Chondrocyte (in vitro differentiated cells): ENCODE measurements at regions not wholly inside any gene's neighbourhood (a gene's known extent, or its start where the extent isn't known, plus 50 kb on each side); places are given as distances from the start of the nearest gene placed in this dataset.

Experiments
- DNase-seq: peaks from one replicate; pipeline ENCODE4 v3.0.0; 2021; ENCODE audit warnings: mixed read lengths, low spot score
- H3K27ac Mint-ChIP-seq: one replicate; pipeline ENCODE4 v1.8.0; 2021; ENCODE audit warnings: mild to moderate bottlenecking, moderate library complexity, mixed read lengths; ENCODE audit not compliant: unreplicated experiment
- H3K27me3 Mint-ChIP-seq: 2 replicates; pipeline ENCODE4 v1.8.0; 2021; ENCODE audit warnings: low read depth, mixed read lengths
- H3K36me3 Mint-ChIP-seq: 2 replicates; pipeline ENCODE4 v1.8.0; 2021; ENCODE audit warnings: low read depth, mixed read lengths
- H3K4me1 Mint-ChIP-seq: 2 replicates; pipeline ENCODE4 v1.8.0; 2021; ENCODE audit warnings: low read depth, mild to moderate bottlenecking, mixed read lengths
- H3K4me3 Mint-ChIP-seq: one replicate; pipeline ENCODE4 v1.8.0; 2021; ENCODE audit warnings: mild to moderate bottlenecking, moderate library complexity, mixed read lengths; ENCODE audit not compliant: unreplicated experiment
- H3K9me3 Mint-ChIP-seq: 2 replicates; pipeline ENCODE4 v1.8.0; 2021; ENCODE audit warnings: low read depth, mixed read lengths
- TF ChIP-seq, protein P1 (sequence below): fragments of 200-600 bp; sonication (generic); IDR thresholded peaks from 2 replicates; pipeline ENCODE4 v1.5.0; 2021; ENCODE audit warnings: antibody characterized with exemption, mild to moderate bottlenecking, moderate library complexity

DNA sequence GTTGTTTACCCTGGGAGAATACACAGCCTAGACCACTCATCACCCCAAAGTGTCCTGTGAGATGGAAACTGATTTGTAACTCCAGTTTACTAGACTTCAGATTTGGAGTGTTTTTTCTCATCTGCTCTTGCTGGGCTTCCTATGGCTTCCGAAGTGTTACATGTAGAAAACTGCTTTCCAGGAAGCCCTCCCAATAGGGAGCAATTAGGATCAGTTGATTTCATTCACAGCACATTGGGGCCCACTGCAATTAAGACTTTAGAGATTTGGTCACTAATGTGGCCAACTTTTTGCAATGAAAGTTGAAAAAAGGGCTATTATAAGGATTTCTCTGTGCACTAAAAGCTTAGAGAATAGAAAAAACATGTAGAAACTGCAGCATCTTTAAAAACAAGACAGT is 656.6 kb upstream of the CHAC2 start:
- DNase-seq: no peak
- Mint-ChIP-seq H3K9me3 (no peaks in the 10 kb centered on the region), H3K36me3 (no peaks in the 10 kb centered on the region), H3K27me3 (peaks cover 15% of the 10 kb centered on the region), H3K4me3 (no peak overlapping the region), H3K4me1 (no peaks in the 10 kb centered on the region), H3K27ac (no peak overlapping the region)
- TF ChIP-seq, protein P1, sequence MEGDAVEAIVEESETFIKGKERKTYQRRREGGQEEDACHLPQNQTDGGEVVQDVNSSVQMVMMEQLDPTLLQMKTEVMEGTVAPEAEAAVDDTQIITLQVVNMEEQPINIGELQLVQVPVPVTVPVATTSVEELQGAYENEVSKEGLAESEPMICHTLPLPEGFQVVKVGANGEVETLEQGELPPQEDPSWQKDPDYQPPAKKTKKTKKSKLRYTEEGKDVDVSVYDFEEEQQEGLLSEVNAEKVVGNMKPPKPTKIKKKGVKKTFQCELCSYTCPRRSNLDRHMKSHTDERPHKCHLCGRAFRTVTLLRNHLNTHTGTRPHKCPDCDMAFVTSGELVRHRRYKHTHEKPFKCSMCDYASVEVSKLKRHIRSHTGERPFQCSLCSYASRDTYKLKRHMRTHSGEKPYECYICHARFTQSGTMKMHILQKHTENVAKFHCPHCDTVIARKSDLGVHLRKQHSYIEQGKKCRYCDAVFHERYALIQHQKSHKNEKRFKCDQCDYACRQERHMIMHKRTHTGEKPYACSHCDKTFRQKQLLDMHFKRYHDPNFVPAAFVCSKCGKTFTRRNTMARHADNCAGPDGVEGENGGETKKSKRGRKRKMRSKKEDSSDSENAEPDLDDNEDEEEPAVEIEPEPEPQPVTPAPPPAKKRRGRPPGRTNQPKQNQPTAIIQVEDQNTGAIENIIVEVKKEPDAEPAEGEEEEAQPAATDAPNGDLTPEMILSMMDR: no peak

DNA sequence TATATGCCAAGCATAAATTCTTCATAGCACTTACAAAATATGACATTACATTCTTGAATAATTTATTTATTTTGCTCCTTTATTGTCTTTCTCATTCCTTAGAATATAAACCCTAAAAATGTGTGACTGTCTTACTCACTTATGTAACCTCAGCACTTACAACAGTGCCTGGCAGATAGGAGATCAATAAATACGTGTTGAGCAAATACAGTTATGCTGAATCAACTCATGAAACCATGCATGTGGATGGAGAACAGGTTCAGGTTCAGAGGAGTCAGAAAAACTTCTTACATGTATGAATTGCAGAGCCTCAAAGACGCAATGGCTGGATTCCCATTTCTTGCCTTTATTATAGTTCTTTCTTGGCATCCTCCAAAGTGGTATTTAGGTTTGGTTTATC is 659.4 kb upstream of the CHAC2 start:
- H3K4me3 Mint-ChIP-seq: no peak overlapping the region
- H3K27me3 Mint-ChIP-seq: peaks cover 8% of the 10 kb centered on the region
- DNase-seq: no peak
- no peaks in the 10 kb centered on the region for H3K9me3 Mint-ChIP-seq
- TF ChIP-seq, protein P1: no peak
- peaks cover 5% of the 10 kb centered on the region for H3K4me1 Mint-ChIP-seq
- no peaks in the 10 kb centered on the region for H3K36me3 Mint-ChIP-seq
- H3K27ac Mint-ChIP-seq: no peak overlapping the region

DNA sequence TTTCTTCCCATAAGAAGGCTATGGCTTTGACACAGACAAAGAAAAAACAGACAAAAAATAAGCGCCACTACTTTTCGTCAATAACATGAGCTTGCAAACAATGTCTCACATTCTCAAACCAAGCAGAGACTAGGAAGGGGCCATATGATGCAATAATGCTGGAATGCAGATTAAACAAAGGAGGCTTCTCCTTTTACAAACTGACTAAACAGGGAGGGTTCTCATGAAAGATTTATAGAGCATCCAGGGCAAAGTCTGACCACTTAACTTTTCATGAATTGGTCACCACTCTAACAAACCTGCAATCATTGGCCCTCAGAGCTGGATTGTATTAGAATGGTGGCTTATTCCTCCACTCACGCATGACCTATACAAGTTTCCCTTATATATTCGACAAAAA is 663.3 kb upstream of the CHAC2 start:
- Mint-ChIP-seq H3K36me3 (no peaks in the 10 kb centered on the region), H3K4me1 (peaks cover 5% of the 10 kb centered on the region), H3K27me3 (peaks cover 4% of the 10 kb centered on the region), H3K4me3 (no peak overlapping the region), H3K9me3 (no peaks in the 10 kb centered on the region), H3K27ac (no peak overlapping the region)
- TF ChIP-seq, protein P1: no peak
- no peak for DNase-seq

DNA sequence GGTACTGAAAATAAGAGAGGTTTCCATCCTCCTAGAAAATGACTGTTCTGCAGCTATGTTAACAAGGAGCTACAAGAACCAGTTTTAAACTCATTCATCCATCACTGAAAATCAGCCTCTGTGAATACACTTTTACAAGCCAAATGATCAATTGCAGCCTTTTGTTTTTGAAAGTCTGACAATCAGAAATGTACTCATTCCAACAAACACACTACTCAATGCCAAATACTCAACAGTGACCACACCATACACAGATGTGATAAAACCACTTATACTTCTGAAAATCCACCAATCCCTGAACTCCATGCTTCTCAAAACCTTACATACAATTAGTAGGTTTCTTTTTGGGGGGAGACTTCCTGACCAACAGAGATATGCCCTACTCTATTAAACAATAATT is 663.9 kb upstream of the CHAC2 start:
- Mint-ChIP-seq H3K9me3 (no peaks in the 10 kb centered on the region), H3K4me3 (no peak overlapping the region), H3K27me3 (peaks cover 4% of the 10 kb centered on the region), H3K36me3 (no peaks in the 10 kb centered on the region), H3K4me1 (peaks cover 5% of the 10 kb centered on the region), H3K27ac (no peak overlapping the region)
- no peak for DNase-seq
- TF ChIP-seq, protein P1: no peak

DNA sequence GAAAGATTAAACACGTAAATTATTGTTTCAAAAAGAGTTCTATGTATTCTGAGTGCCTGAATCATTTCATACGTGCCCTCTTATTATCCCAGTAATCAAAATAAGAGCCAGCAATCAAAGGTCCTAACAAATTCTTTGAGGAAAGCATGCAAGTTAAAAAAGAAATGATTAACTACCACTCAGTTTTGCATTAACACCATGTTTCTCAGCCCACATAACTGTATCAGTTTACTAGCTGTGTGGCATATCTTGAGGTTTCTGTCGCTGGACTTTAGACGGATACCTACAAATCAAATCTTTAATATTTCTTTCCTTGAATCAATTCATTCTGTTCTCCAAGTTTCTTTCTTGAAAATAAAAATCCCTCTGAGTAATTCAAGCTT is 668.9 kb upstream of the CHAC2 start:
- no peak for DNase-seq
- Mint-ChIP-seq H3K4me1 (peaks cover 2% of the 10 kb centered on the region), H3K27me3 (peaks cover 10% of the 10 kb centered on the region), H3K36me3 (no peaks in the 10 kb centered on the region), H3K4me3 (no peak overlapping the region), H3K9me3 (no peaks in the 10 kb centered on the region), H3K27ac (no peak overlapping the region)
- TF ChIP-seq, protein P1: no peak
